H7 (cell line): ENCODE measurements at regions not wholly inside any gene's neighbourhood (a gene's known extent, or its start where the extent isn't known, plus 50 kb on each side); places are given as distances from the start of the nearest gene placed in this dataset.

Source experiments
- DNase-seq: peaks from one replicate; pipeline ENCODE4 v3.0.0; 2012
- H3K27me3 ChIP-seq: 2 replicates; pipeline ENCODE4 v1.6.0; 2011; ENCODE audit warnings: mild to moderate bottlenecking, low read length; ENCODE audit not compliant: control insufficient read depth, insufficient read depth
- H3K36me3 ChIP-seq: replicated peaks from 2 replicates; pipeline ENCODE4 v1.5.1; 2011; ENCODE audit warnings: low read length; ENCODE audit not compliant: control insufficient read depth, insufficient read depth
- H3K4me3 ChIP-seq: 2 replicates; pipeline ENCODE4 v1.5.1; 2011; ENCODE audit warnings: low read depth, mild to moderate bottlenecking, control low read depth, low read length, moderate library complexity; ENCODE audit not compliant: insufficient read depth

DNA sequence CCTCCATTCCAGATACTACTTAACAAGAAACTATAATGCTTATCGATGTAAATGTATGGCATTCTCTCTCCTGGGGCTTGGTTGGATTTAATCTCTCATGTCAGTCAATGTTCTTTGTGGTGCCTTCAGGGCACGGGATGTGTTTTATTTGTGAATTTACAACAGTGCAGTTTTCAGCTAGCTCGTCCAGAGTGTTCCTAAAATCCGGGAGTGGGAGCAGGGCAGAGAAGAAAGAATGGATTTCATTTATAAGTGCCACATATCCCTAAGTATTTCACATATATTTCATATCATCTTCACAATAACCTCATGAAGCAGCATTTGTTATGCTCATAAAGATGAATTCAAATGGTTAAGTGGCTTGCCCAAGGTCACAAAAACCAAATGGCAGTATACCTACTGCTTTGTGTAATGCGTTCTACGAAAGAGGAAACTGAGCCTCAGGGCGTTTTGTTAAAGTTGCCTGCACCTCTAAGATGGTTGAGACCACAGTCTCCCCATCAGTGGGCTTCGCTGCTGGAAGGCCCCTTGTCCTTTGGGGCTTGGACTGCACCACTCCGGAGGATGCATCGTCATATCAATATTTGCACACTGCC, 134.7 kb upstream of the MGAT5 start:
- no peaks in the 10 kb centered on the region for H3K36me3 ChIP-seq
- peaks cover 2% of the 10 kb centered on the region for H3K27me3 ChIP-seq

GRCh38 chr2:134119713-134120405, 134.0 kb upstream of the MGAT5 start:
- H3K27me3 ChIP-seq = peaks cover 2% of the 10 kb centered on the region
- H3K36me3 ChIP-seq = no peaks in the 10 kb centered on the region
- peak overlapping the region; percentile 80 for H3K4me3 ChIP-seq
- DNase-seq = peak; percentile 92

More for the DNA sequence above, 134.7 kb upstream of the MGAT5 start:
- DNase-seq = no peak
- peak overlapping the region; percentile 80 for H3K4me3 ChIP-seq

DNA sequence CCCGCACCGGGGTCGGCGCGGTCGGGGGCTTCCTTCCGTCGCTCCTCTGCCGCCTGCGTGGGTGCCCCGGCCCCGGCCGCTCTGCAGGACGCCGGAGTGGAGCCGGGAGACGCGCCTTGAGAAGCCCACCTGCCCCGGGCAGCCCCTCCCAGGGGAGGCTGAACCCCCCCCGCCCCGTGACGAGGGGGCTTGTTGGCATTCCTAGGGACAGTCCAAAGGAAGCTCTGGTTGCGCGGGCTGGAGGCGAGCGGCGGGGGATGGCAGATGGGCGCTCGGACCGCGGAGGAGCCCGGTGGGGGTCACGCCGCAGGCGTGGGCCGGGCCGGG, 133.5 kb upstream of the MGAT5 start:
- DNase-seq = no peak
- peak overlapping the region; percentile 80 for H3K4me3 ChIP-seq
- peaks cover 2% of the 10 kb centered on the region for H3K27me3 ChIP-seq
- no peaks in the 10 kb centered on the region for H3K36me3 ChIP-seq

GRCh38 chr2:134120733-134121630, 132.9 kb upstream of the MGAT5 start:
- peaks cover 2% of the 10 kb centered on the region for H3K27me3 ChIP-seq
- H3K36me3 ChIP-seq = no peaks in the 10 kb centered on the region
- peak; percentile 89 for DNase-seq
- H3K4me3 ChIP-seq = peak overlapping the region; percentile 80

- DNase-seq = peak; percentile 72
- Histone ChIP-seq H3K27me3 (peaks cover 2% of the 10 kb centered on the region), H3K36me3 (no peaks in the 10 kb centered on the region), H3K4me3 (no peak overlapping the region)
These were observed 131.3 kb upstream of the MGAT5 start for GRCh38 chr2:134122610-134123009.

- Histone ChIP-seq H3K4me3 (no peak overlapping the region), H3K36me3 (no peaks in the 10 kb centered on the region), H3K27me3 (peaks cover 2% of the 10 kb centered on the region)
- no peak for DNase-seq
These were observed 130.5 kb upstream of the MGAT5 start for GRCh38 chr2:134123332-134123731.

GRCh38 chr2:134124047-134124753, 129.7 kb upstream of the MGAT5 start:
- Histone ChIP-seq H3K36me3 (no peaks in the 10 kb centered on the region), H3K4me3 (no peak overlapping the region), H3K27me3 (no peaks in the 10 kb centered on the region; the same call in 1 of the 2 replicates)
- DNase-seq = no peak

DNA sequence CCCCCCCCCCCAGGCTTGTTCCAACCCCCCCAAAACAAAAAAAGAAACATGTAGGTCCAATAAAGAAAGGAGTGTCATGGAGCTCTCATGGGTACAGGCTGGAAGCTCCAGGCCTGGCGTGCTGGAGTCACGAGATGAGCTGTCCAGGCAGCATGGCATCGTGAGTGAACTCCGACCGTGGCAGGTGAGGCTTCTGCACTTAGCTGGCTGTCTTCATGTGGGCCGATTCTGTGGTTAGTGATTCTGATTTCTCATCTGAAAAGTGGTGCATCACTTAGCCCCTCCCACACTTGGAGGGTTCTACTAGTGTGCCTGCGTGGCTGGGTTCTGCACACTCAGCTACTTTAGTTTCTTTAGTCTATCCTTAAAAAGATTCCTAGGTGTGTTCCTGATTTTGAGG, 126.4 kb upstream of the MGAT5 start:
- Histone ChIP-seq H3K27me3 (no peaks in the 10 kb centered on the region), H3K36me3 (no peaks in the 10 kb centered on the region), H3K4me3 (no peak overlapping the region)
- no peak for DNase-seq

DNA sequence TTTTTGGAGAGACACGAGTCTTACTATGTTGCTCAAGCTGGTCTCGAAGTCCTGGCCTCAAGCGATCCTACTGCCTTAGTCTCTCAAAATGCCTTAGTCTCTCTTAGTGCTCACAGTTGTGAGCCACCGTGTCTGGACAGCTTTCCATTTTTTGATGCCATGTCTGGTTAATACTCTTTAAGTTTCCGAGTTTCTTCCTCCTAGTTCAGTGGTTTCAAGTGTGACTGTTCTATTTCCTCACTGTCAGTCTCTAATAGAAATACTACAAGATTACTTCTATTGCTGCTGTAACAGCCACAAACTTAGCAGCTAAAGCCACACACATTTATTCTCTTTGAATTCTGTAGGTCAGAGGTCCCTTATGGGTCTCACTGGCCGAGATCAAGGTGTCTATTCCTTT, 125.1 kb upstream of the MGAT5 start:
- Histone ChIP-seq H3K36me3 (no peaks in the 10 kb centered on the region), H3K4me3 (no peak overlapping the region), H3K27me3 (no peaks in the 10 kb centered on the region)
- DNase-seq = no peak

- DNase-seq = no peak
- no peak overlapping the region for H3K4me3 ChIP-seq
- H3K36me3 ChIP-seq = no peaks in the 10 kb centered on the region
- H3K27me3 ChIP-seq = no peaks in the 10 kb centered on the region
These were observed 123.9 kb upstream of the MGAT5 start for GRCh38 chr2:134129900-134130537.

DNA sequence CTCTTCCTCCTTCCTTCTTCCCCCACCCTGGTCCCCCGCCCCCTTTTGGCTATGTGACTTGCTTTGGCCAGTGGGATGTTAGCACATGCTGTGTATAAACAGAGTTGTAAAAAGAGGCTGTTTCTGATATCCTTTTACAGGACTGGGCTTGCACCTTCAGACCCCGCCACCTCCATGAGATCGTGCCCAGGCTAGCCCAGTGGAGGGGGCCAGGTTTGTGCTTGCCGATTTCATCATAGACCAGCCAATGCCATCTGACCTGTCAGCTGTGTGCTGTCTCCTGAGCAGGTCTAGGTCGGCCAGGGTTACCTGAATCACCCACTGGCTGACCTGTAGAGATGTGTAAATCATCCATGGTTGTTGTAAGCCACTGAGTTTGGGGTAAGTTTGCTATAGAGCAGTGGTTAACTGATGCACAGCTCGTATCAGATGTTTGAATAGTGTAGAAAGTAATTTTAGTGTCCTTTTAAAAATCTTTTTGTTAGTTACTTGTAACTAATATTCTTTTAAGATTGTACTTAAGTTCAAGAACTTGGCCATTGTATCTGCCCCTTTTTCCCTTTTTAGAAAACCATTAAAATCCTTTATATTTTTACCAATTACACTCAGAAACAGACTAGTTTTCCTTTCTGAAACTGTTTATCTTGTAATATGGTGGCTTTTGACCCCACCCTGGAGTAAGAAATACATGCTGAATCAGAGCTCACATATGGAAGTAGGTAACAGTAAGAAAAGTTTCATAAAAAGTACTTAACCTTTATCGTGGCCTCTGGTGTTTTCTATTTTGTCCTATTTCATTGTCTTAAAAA, 122.0 kb upstream of the MGAT5 start:
- Histone ChIP-seq H3K36me3 (no peaks in the 10 kb centered on the region), H3K4me3 (no peak overlapping the region), H3K27me3 (no peaks in the 10 kb centered on the region)
- DNase-seq = no peak

- no peak for DNase-seq
- no peaks in the 10 kb centered on the region for H3K36me3 ChIP-seq
- no peaks in the 10 kb centered on the region for H3K27me3 ChIP-seq
- no peak overlapping the region for H3K4me3 ChIP-seq
These were observed 121.4 kb upstream of the MGAT5 start for GRCh38 chr2:134132490-134132857.

- no peaks in the 10 kb centered on the region for H3K27me3 ChIP-seq
- no peak overlapping the region for H3K4me3 ChIP-seq
- no peaks in the 10 kb centered on the region for H3K36me3 ChIP-seq
- DNase-seq = peak; percentile 62
These were observed 120.1 kb upstream of the MGAT5 start for GRCh38 chr2:134133622-134134312.
